ENCODE measurements at regions not wholly inside any gene's neighbourhood (a gene's known extent, or its start where the extent isn't known, plus 50 kb on each side); places are given as distances from the start of the nearest gene placed in this dataset.

GRCh38 chr13:86758116-86758515 lies 913.1 kb upstream of the SLITRK5 start:
- Histone ChIP-seq H3K9me3 (no peaks in the 10 kb centered on the region), H3K4me3 (no peak overlapping the region), H3K27ac (no peak overlapping the region), H3K36me3 (no peaks in the 10 kb centered on the region), H3K27me3 (no peaks in the 10 kb centered on the region), H3K4me1 (no peaks in the 10 kb centered on the region)
- TF ChIP-seq EP300 (IDR thresholded peaks at IDR 0.05; ENCODE audit: low read depth) (no peak), POLR2AphosphoS5 (IDR thresholded peaks at IDR 0.05) (no peak), POLR2A (IDR thresholded peaks at IDR 0.05) (no peak), CTCF (IDR thresholded peaks at IDR 0.05) (no peak)
- 89 to 92% methylated on average over 3 to 4 of the region's 4 CpGs for WGBS, 2 donors (ENCODE audit: low coverage in 1 of 2)
- in situ Hi-C loops (cut with MboI; ENCODE audit: low pct_ligation_motif_present in 1 of 4, low pct_unique_long_range_greater_than_20kb in 1 of 4, low sequenced_read_pairs in 3 of 4) (no loop called here), intact Hi-C loops (cut with DNase I; ENCODE audit: low total_unique reads) (no loop called here)
- DNase-seq, result no peak

- Histone ChIP-seq H3K4me1 (no peaks in the 10 kb centered on the region), H3K36me3 (no peaks in the 10 kb centered on the region), H3K9me3 (no peaks in the 10 kb centered on the region), H3K27me3 (no peaks in the 10 kb centered on the region), H3K27ac (no peak overlapping the region), H3K4me3 (no peak overlapping the region)
- intact Hi-C loops (cut with DNase I; ENCODE audit: low total_unique reads) (no loop called here), in situ Hi-C loops (cut with MboI; ENCODE audit: low pct_ligation_motif_present in 1 of 4, low pct_unique_long_range_greater_than_20kb in 1 of 4, low sequenced_read_pairs in 3 of 4) (no loop called here)
- WGBS, 2 donors (ENCODE audit: low coverage in 1 of 2), result 82 to 89% methylated on average over 5 of the region's 5 CpGs
- TF ChIP-seq EP300 (IDR thresholded peaks at IDR 0.05; ENCODE audit: low read depth), result no peak
- no peak for TF ChIP-seq POLR2AphosphoS5 (IDR thresholded peaks at IDR 0.05)
- no peak for TF ChIP-seq CTCF (IDR thresholded peaks at IDR 0.05)
- no peak for TF ChIP-seq POLR2A (IDR thresholded peaks at IDR 0.05)
- no peak for DNase-seq
These were observed 910.6 kb upstream of the SLITRK5 start for GRCh38 chr13:86760620-86761019.

DNA sequence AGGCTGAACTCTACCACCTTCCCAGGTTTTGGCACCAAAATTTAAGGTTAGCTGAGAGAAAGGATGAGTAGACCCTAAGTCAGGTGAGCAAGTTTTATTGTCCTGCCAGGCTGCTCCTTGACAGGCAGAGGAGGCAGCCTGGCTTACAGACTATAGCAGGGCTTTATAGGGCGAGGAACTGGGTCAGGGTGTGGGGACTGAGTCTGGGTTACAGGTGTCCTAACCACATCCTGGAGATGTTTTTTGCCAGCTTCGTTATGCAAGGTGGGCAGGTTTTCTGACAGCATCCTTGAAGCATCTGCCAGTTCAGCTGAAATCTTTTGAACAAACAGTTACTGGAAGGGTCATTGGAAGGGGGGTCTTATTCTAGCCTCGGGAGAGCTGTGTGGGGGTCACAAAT lies 905.7 kb upstream of the SLITRK5 start:
- no peaks in the 10 kb centered on the region for H3K9me3 ChIP-seq
- no peaks in the 10 kb centered on the region for H3K4me1 ChIP-seq
- no peak overlapping the region for H3K4me3 ChIP-seq
- intact Hi-C loops (cut with DNase I; ENCODE audit: low total_unique reads), result no loop called here
- no peaks in the 10 kb centered on the region for H3K27me3 ChIP-seq
- TF ChIP-seq POLR2A (IDR thresholded peaks at IDR 0.05) (no peak), EP300 (IDR thresholded peaks at IDR 0.05; ENCODE audit: low read depth) (no peak), CTCF (IDR thresholded peaks at IDR 0.05) (no peak), POLR2AphosphoS5 (IDR thresholded peaks at IDR 0.05) (no peak)
- in situ Hi-C loops (cut with MboI; ENCODE audit: low pct_ligation_motif_present in 1 of 4, low pct_unique_long_range_greater_than_20kb in 1 of 4, low sequenced_read_pairs in 3 of 4), result no loop called here
- H3K36me3 ChIP-seq, result no peaks in the 10 kb centered on the region
- WGBS, 2 donors (ENCODE audit: low coverage in 1 of 2), result 50 to 55% methylated on average over 1 to 3 of the region's 3 CpGs
- H3K27ac ChIP-seq, result no peak overlapping the region
- DNase-seq, result no peak

DNA sequence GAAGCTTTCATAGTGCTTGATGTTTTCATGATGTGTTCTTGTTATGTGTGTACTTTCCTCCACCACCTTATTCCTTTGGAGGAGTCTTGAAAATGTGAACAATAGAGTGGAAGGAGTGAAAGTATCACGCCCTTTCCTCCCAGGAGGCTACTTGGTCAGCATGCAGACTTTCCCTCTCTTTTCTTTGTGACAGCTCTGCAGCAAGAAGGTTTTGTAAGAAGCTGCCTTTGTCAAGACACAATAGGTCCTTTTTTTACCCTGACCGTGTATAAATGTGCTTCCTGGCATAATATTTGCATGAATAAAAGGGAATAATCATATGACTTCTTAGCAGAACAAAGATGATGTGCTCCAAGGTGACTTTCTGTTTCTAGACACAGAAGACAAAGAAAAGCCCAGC lies 882.6 kb upstream of the SLITRK5 start:
- H3K4me3 ChIP-seq, result no peak overlapping the region
- intact Hi-C loops (cut with DNase I; ENCODE audit: low total_unique reads) (no loop called here), in situ Hi-C loops (cut with MboI; ENCODE audit: low pct_ligation_motif_present in 1 of 4, low pct_unique_long_range_greater_than_20kb in 1 of 4, low sequenced_read_pairs in 3 of 4) (no loop called here)
- no peaks in the 10 kb centered on the region for H3K9me3 ChIP-seq
- no peaks in the 10 kb centered on the region for H3K27me3 ChIP-seq
- no peak for TF ChIP-seq POLR2AphosphoS5 (IDR thresholded peaks at IDR 0.05)
- TF ChIP-seq EP300 (IDR thresholded peaks at IDR 0.05; ENCODE audit: low read depth), result no peak
- TF ChIP-seq CTCF (IDR thresholded peaks at IDR 0.05), result no peak
- no peak for TF ChIP-seq POLR2A (IDR thresholded peaks at IDR 0.05)
- H3K36me3 ChIP-seq, result no peaks in the 10 kb centered on the region
- WGBS, 2 donors (ENCODE audit: low coverage in 1 of 2), result 38 to 51% methylated on average over 2 of the region's 2 CpGs
- no peak overlapping the region for H3K27ac ChIP-seq
- no peak for DNase-seq
- H3K4me1 ChIP-seq, result no peaks in the 10 kb centered on the region

All from transverse colon (tissue), 4 donors.